B cell (primary cell): ENCODE measurements at regions not wholly inside any gene's neighbourhood (a gene's known extent, or its start where the extent isn't known, plus 50 kb on each side); places are given as distances from the start of the nearest gene placed in this dataset.

Experiments
- CTCF ChIP-seq: fragments of 200-600 bp; IDR thresholded peaks from one replicate; pipeline ENCODE4 v1.8.0; 2022; ENCODE audit warnings: antibody characterized with exemption, mild to moderate bottlenecking
- EZH2 ChIP-seq: IDR thresholded peaks from 2 replicates; pipeline ENCODE4 v1.6.1; 2012; ENCODE audit warnings: borderline replicate concordance, low read depth, mild to moderate bottlenecking, moderate library complexity, low read length; ENCODE audit not compliant: insufficient read depth, poor library complexity, severe bottlenecking

GRCh38 chr1:59096501-59096900 lies 200.4 kb upstream of the FGGY start:
- TF ChIP-seq CTCF (no peak), EZH2 (no peak)
